ENCODE measurements at regions not wholly inside any gene's neighbourhood (a gene's known extent, or its start where the extent isn't known, plus 50 kb on each side); places are given as distances from the start of the nearest gene placed in this dataset.

- POLR2A ChIA-PET (ENCODE audit: low non-redundant PET) = no interaction called here
- no peaks in the 10 kb centered on the region for H3K27me3 ChIP-seq (replicated peaks; ENCODE audit: insufficient read depth, low read depth, low read length, poor library complexity)
- CTCF ChIA-PET = no interaction called here
- H3K36me3 ChIP-seq (ENCODE audit: insufficient read depth, low read length, poor library complexity, severe bottlenecking) = no peaks in the 10 kb centered on the region
- H3K4me3 ChIP-seq (ENCODE audit: low read depth, low read length, poor library complexity, severe bottlenecking) = no peak overlapping the region
- H3K27ac ChIP-seq (ENCODE audit: low read depth, low read length, poor library complexity, severe bottlenecking) = no peak overlapping the region
- intact Hi-C loops (cut with micrococcal nuclease; ENCODE audit: unreplicated experiment) = no loop called here
- BruUV-seq (replicated peaks) = no TSS peak
- no peaks in the 10 kb centered on the region for H3K4me1 ChIP-seq (ENCODE audit: insufficient read depth, low read length, poor library complexity, severe bottlenecking)
- DNase-seq (ENCODE audit: low spot score) = no peak
- H3K9me3 ChIP-seq (ENCODE audit: low read depth, low read length, poor library complexity, severe bottlenecking) = no peaks in the 10 kb centered on the region
- TF ChIP-seq CTCF (conservative IDR thresholded peaks at IDR 0.05; ENCODE audit: low read depth, low read length) = no peak
- TF ChIP-seq EZH2 (IDR thresholded peaks at IDR 0.05; ENCODE audit: borderline replicate concordance, low read depth, low read length, poor library complexity, severe bottlenecking) = no peak
Measured at GRCh38 chr4:169851750-169852149, 94.0 kb upstream of the HPF1 start.

- intact Hi-C loops (cut with micrococcal nuclease; ENCODE audit: unreplicated experiment) = no loop called here
- TF ChIP-seq EZH2 (IDR thresholded peaks at IDR 0.05; ENCODE audit: borderline replicate concordance, low read depth, low read length, poor library complexity, severe bottlenecking) (no peak), CTCF (conservative IDR thresholded peaks at IDR 0.05; ENCODE audit: low read depth, low read length) (no peak)
- BruUV-seq (replicated peaks) = no TSS peak
- DNase-seq (ENCODE audit: low spot score) = no peak
- Histone ChIP-seq H3K36me3 (ENCODE audit: insufficient read depth, low read length, poor library complexity, severe bottlenecking) (no peaks in the 10 kb centered on the region), H3K9me3 (ENCODE audit: low read depth, low read length, poor library complexity, severe bottlenecking) (no peaks in the 10 kb centered on the region), H3K27me3 (replicated peaks; ENCODE audit: insufficient read depth, low read depth, low read length, poor library complexity) (no peaks in the 10 kb centered on the region), H3K4me3 (ENCODE audit: low read depth, low read length, poor library complexity, severe bottlenecking) (no peak overlapping the region), H3K4me1 (ENCODE audit: insufficient read depth, low read length, poor library complexity, severe bottlenecking) (peaks cover 1% of the 10 kb centered on the region), H3K27ac (ENCODE audit: low read depth, low read length, poor library complexity, severe bottlenecking) (no peak overlapping the region)
- POLR2A ChIA-PET (ENCODE audit: low non-redundant PET) = no interaction called here
- CTCF ChIA-PET = no interaction called here
Measured at GRCh38 chr4:169849456-169849855, 91.7 kb upstream of the HPF1 start.

GRCh38 chr4:169848018-169848417, 90.3 kb upstream of the HPF1 start:
- no peaks in the 10 kb centered on the region for H3K27me3 ChIP-seq (replicated peaks; ENCODE audit: insufficient read depth, low read depth, low read length, poor library complexity)
- H3K27ac ChIP-seq (ENCODE audit: low read depth, low read length, poor library complexity, severe bottlenecking) = no peak overlapping the region
- no peak for DNase-seq (ENCODE audit: low spot score)
- CTCF ChIA-PET = no interaction called here
- no peaks in the 10 kb centered on the region for H3K9me3 ChIP-seq (ENCODE audit: low read depth, low read length, poor library complexity, severe bottlenecking)
- H3K36me3 ChIP-seq (ENCODE audit: insufficient read depth, low read length, poor library complexity, severe bottlenecking) = no peaks in the 10 kb centered on the region
- BruUV-seq (replicated peaks) = no TSS peak
- intact Hi-C loops (cut with micrococcal nuclease; ENCODE audit: unreplicated experiment) = no loop called here
- POLR2A ChIA-PET (ENCODE audit: low non-redundant PET) = no interaction called here
- TF ChIP-seq EZH2 (IDR thresholded peaks at IDR 0.05; ENCODE audit: borderline replicate concordance, low read depth, low read length, poor library complexity, severe bottlenecking) (no peak), CTCF (conservative IDR thresholded peaks at IDR 0.05; ENCODE audit: low read depth, low read length) (no peak)
- peaks cover 7% of the 10 kb centered on the region for H3K4me1 ChIP-seq (ENCODE audit: insufficient read depth, low read length, poor library complexity, severe bottlenecking)
- H3K4me3 ChIP-seq (ENCODE audit: low read depth, low read length, poor library complexity, severe bottlenecking) = no peak overlapping the region

Measured in A673 (cell line).